Embryonic facial prominence (tissue), 1 donor: ENCODE measurements at regions not wholly inside any gene's neighbourhood (a gene's known extent, or its start where the extent isn't known, plus 50 kb on each side); places are given as distances from the start of the nearest gene placed in this dataset.

Experiments
- DNase-seq: peaks from one replicate; pipeline ENCODE4 v3.0.0-alpha.2; 2016; ENCODE audit errors: extremely low spot score

- no peak for DNase-seq
Observed at GRCh38 chr3:30114918-30115317, 491.5 kb upstream of the TGFBR2 start.

- no peak for DNase-seq
Observed at GRCh38 chr3:30122359-30122758, 484.0 kb upstream of the TGFBR2 start.

- DNase-seq = no peak
Observed at GRCh38 chr3:30123224-30123623, 483.2 kb upstream of the TGFBR2 start.

GRCh38 chr3:30123755-30124154 is 482.6 kb upstream of the TGFBR2 start:
- no peak for DNase-seq

GRCh38 chr3:30124435-30125370 is 481.7 kb upstream of the TGFBR2 start:
- DNase-seq = no peak

GRCh38 chr3:30129765-30130164 is 476.6 kb upstream of the TGFBR2 start:
- no peak for DNase-seq

- DNase-seq = no peak
Observed at GRCh38 chr3:30130391-30130790, 476.0 kb upstream of the TGFBR2 start.

GRCh38 chr3:30131191-30131590 is 475.2 kb upstream of the TGFBR2 start:
- no peak for DNase-seq

GRCh38 chr3:30135190-30135589 is 471.2 kb upstream of the TGFBR2 start:
- DNase-seq = no peak

- DNase-seq = no peak
Observed at GRCh38 chr3:30139283-30139682, 467.1 kb upstream of the TGFBR2 start.

- DNase-seq = no peak
Observed at GRCh38 chr3:30140356-30141075, 465.9 kb upstream of the TGFBR2 start.

- no peak for DNase-seq
Observed at GRCh38 chr3:30141178-30141581, 465.2 kb upstream of the TGFBR2 start.

- no peak for DNase-seq
Observed at GRCh38 chr3:30141927-30142326, 464.5 kb upstream of the TGFBR2 start.

GRCh38 chr3:30142946-30143345 is 463.5 kb upstream of the TGFBR2 start:
- no peak for DNase-seq

- DNase-seq = no peak
Observed at GRCh38 chr3:30145281-30145680, 461.1 kb upstream of the TGFBR2 start.

GRCh38 chr3:30146978-30147377 is 459.4 kb upstream of the TGFBR2 start:
- DNase-seq = no peak

GRCh38 chr3:30154853-30155252 is 451.5 kb upstream of the TGFBR2 start:
- no peak for DNase-seq

- no peak for DNase-seq
Observed at GRCh38 chr3:30155755-30156154, 450.6 kb upstream of the TGFBR2 start.

GRCh38 chr3:30156586-30157498 is 449.6 kb upstream of the TGFBR2 start:
- no peak for DNase-seq

- DNase-seq = no peak
Observed at GRCh38 chr3:30161375-30161774, 445.0 kb upstream of the TGFBR2 start.

- no peak for DNase-seq
Observed at GRCh38 chr3:30162579-30162978, 443.8 kb upstream of the TGFBR2 start.

- DNase-seq = no peak
Observed at GRCh38 chr3:30166535-30166934, 439.9 kb upstream of the TGFBR2 start.
